Stimulated activated CD8-positive, alpha-beta memory T cell treated with anti-CD3 and anti-CD28 coated beads, Interleukin-2, amount 100 ng/mL, for 48 hours (primary cell): ENCODE measurements at regions not wholly inside any gene's neighbourhood (a gene's known extent, or its start where the extent isn't known, plus 50 kb on each side); places are given as distances from the start of the nearest gene placed in this dataset.
"Not testable (repeated sequence)": the region's sequence is repeated elsewhere in the genome, so short reads cannot be mapped to it uniquely, and the experiment has no call there.

Experiments used
- DNase-seq, 2 donors: peaks; one replicate each; pipeline ENCODE4 v3.0.0-alpha.2; 2020; ENCODE audit warnings: low read depth in 2 of 2

- DNase-seq = no peak
These were observed 77.0 kb downstream of the CCDC71L start for GRCh38 chr7:106583706-106584690.

GRCh38 chr7:106583100-106583499 is 77.9 kb downstream of the CCDC71L start:
- no peak for DNase-seq

GRCh38 chr7:106582365-106582764 is 78.6 kb downstream of the CCDC71L start:
- no peak for DNase-seq

- DNase-seq = not testable (repeated sequence)
These were observed 81.9 kb downstream of the CCDC71L start for GRCh38 chr7:106579086-106579485.

- no peak for DNase-seq
These were observed 85.7 kb downstream of the CCDC71L start for GRCh38 chr7:106575138-106575823.

- DNase-seq = no peak
These were observed 87.2 kb downstream of the CCDC71L start for GRCh38 chr7:106573738-106574137.

GRCh38 chr7:106573125-106573663 is 87.8 kb downstream of the CCDC71L start:
- DNase-seq = no peak

- no peak for DNase-seq
These were observed 88.4 kb downstream of the CCDC71L start for GRCh38 chr7:106572394-106573124.

- DNase-seq = no peak
These were observed 89.4 kb downstream of the CCDC71L start for GRCh38 chr7:106571563-106571962.

- no peak for DNase-seq
These were observed 90.0 kb downstream of the CCDC71L start for GRCh38 chr7:106570948-106571418.

GRCh38 chr7:106570146-106570545 is 90.8 kb downstream of the CCDC71L start:
- no peak for DNase-seq

GRCh38 chr7:106569500-106569929 is 91.4 kb downstream of the CCDC71L start:
- no peak for DNase-seq

- DNase-seq = no peak
These were observed 92.1 kb downstream of the CCDC71L start for GRCh38 chr7:106568680-106569499.

GRCh38 chr7:106568002-106568679 is 92.8 kb downstream of the CCDC71L start:
- DNase-seq = no peak

GRCh38 chr7:106567204-106568001 is 93.6 kb downstream of the CCDC71L start:
- not testable (repeated sequence) for DNase-seq

- DNase-seq = no peak
These were observed 94.3 kb downstream of the CCDC71L start for GRCh38 chr7:106566672-106567071.

- no peak for DNase-seq
These were observed 94.8 kb downstream of the CCDC71L start for GRCh38 chr7:106566196-106566595.

- DNase-seq = no peak
These were observed 95.5 kb downstream of the CCDC71L start for GRCh38 chr7:106565428-106565827.

GRCh38 chr7:106563466-106564150 is 97.3 kb downstream of the CCDC71L start:
- DNase-seq = no peak
